ENCODE measurements at regions not wholly inside any gene's neighbourhood (a gene's known extent, or its start where the extent isn't known, plus 50 kb on each side); places are given as distances from the start of the nearest gene placed in this dataset.

GRCh38 chr1:168782559-168783116 lies 53.6 kb upstream of the DPT start:
- no peak for ATAC-seq (replicated peaks)
- DNase-seq = no peak
- peaks cover 0 to 12% of the 10 kb centered on the region in 2 donors for H3K27me3 Mint-ChIP-seq
- H3K4me3 Mint-ChIP-seq = no peak overlapping the region
- H3K36me3 Mint-ChIP-seq = no peaks in the 10 kb centered on the region
- H3K9me3 Mint-ChIP-seq = peaks cover 0 to 2% of the 10 kb centered on the region in 2 donors
- H3K27ac Mint-ChIP-seq = no peak overlapping the region
- no peaks in the 10 kb centered on the region for H3K4me1 Mint-ChIP-seq

GRCh38 chr1:168783458-168784210 lies 54.6 kb upstream of the DPT start:
- no peak for ATAC-seq (replicated peaks)
- Mint-ChIP-seq H3K27ac (no peak overlapping the region), H3K4me1 (no peaks in the 10 kb centered on the region), H3K36me3 (no peaks in the 10 kb centered on the region), H3K27me3 (peaks cover 0 to 12% of the 10 kb centered on the region in 2 donors), H3K9me3 (peaks cover 0 to 2% of the 10 kb centered on the region in 2 donors), H3K4me3 (no peak overlapping the region)
- DNase-seq = no peak

GRCh38 chr1:168786476-168787330 lies 57.7 kb upstream of the DPT start:
- no peak for ATAC-seq (replicated peaks)
- no peaks in the 10 kb centered on the region for H3K4me1 Mint-ChIP-seq
- no peak overlapping the region for H3K4me3 Mint-ChIP-seq

GRCh38 chr1:168788258-168788657 lies 59.3 kb upstream of the DPT start:
- H3K36me3 Mint-ChIP-seq = no peaks in the 10 kb centered on the region
- H3K27ac Mint-ChIP-seq = no peak overlapping the region
- no peaks in the 10 kb centered on the region for H3K27me3 Mint-ChIP-seq
- no peak overlapping the region for H3K4me3 Mint-ChIP-seq
- no peaks in the 10 kb centered on the region for H3K9me3 Mint-ChIP-seq
- no peaks in the 10 kb centered on the region for H3K4me1 Mint-ChIP-seq
- DNase-seq = no peak
- no peak for ATAC-seq (replicated peaks)

More at GRCh38 chr1:168786476-168787330, 57.7 kb upstream of the DPT start:
- no peak overlapping the region for H3K27ac Mint-ChIP-seq
- H3K27me3 Mint-ChIP-seq = peaks cover 0 to 4% of the 10 kb centered on the region in 2 donors
- H3K9me3 Mint-ChIP-seq = no peaks in the 10 kb centered on the region
- H3K36me3 Mint-ChIP-seq = no peaks in the 10 kb centered on the region
- DNase-seq = no peak

GRCh38 chr1:168789501-168789900 lies 60.5 kb upstream of the DPT start:
- H3K27me3 Mint-ChIP-seq = no peaks in the 10 kb centered on the region
- ATAC-seq (replicated peaks) (no peak), DNase-seq (no peak)
- H3K36me3 Mint-ChIP-seq = no peaks in the 10 kb centered on the region
- H3K27ac Mint-ChIP-seq = no peak overlapping the region
- H3K9me3 Mint-ChIP-seq = no peaks in the 10 kb centered on the region
- H3K4me3 Mint-ChIP-seq = no peak overlapping the region
- H3K4me1 Mint-ChIP-seq = no peaks in the 10 kb centered on the region

- no peaks in the 10 kb centered on the region for H3K4me1 Mint-ChIP-seq
- ATAC-seq (replicated peaks) (no peak), DNase-seq (no peak)
- no peaks in the 10 kb centered on the region for H3K36me3 Mint-ChIP-seq
- no peak overlapping the region for H3K4me3 Mint-ChIP-seq
- no peaks in the 10 kb centered on the region for H3K27me3 Mint-ChIP-seq
- H3K27ac Mint-ChIP-seq = no peak overlapping the region
- no peaks in the 10 kb centered on the region for H3K9me3 Mint-ChIP-seq
These were observed 63.1 kb upstream of the DPT start for GRCh38 chr1:168792142-168792541.

GRCh38 chr1:168792592-168793125 lies 63.7 kb upstream of the DPT start:
- H3K9me3 Mint-ChIP-seq = no peaks in the 10 kb centered on the region
- H3K4me3 Mint-ChIP-seq = no peak overlapping the region
- no peaks in the 10 kb centered on the region for H3K27me3 Mint-ChIP-seq
- no peaks in the 10 kb centered on the region for H3K36me3 Mint-ChIP-seq
- no peaks in the 10 kb centered on the region for H3K4me1 Mint-ChIP-seq
- no peak overlapping the region for H3K27ac Mint-ChIP-seq
- DNase-seq (no peak), ATAC-seq (replicated peaks) (no peak)

- Mint-ChIP-seq H3K4me3 (no peak overlapping the region), H3K4me1 (no peaks in the 10 kb centered on the region), H3K27me3 (no peaks in the 10 kb centered on the region), H3K9me3 (no peaks in the 10 kb centered on the region), H3K27ac (no peak overlapping the region), H3K36me3 (no peaks in the 10 kb centered on the region)
- no peak for ATAC-seq (replicated peaks)
- no peak for DNase-seq
These were observed 65.1 kb upstream of the DPT start for GRCh38 chr1:168794057-168794456.

GRCh38 chr1:168795681-168796080 lies 66.7 kb upstream of the DPT start:
- H3K36me3 Mint-ChIP-seq = no peaks in the 10 kb centered on the region
- H3K4me3 Mint-ChIP-seq = no peak overlapping the region
- H3K27ac Mint-ChIP-seq = no peak overlapping the region
- peaks cover 0 to 3% of the 10 kb centered on the region in 2 donors for H3K27me3 Mint-ChIP-seq
- no peaks in the 10 kb centered on the region for H3K4me1 Mint-ChIP-seq
- DNase-seq (no peak), ATAC-seq (replicated peaks) (no peak)
- H3K9me3 Mint-ChIP-seq = no peaks in the 10 kb centered on the region

GRCh38 chr1:168799927-168800605 lies 71.1 kb upstream of the DPT start:
- H3K9me3 Mint-ChIP-seq = no peaks in the 10 kb centered on the region
- no peak overlapping the region for H3K27ac Mint-ChIP-seq
- DNase-seq (no peak), ATAC-seq (replicated peaks) (no peak)
- no peaks in the 10 kb centered on the region for H3K36me3 Mint-ChIP-seq
- peaks cover 0 to 3% of the 10 kb centered on the region in 2 donors for H3K27me3 Mint-ChIP-seq
- H3K4me1 Mint-ChIP-seq = no peaks in the 10 kb centered on the region
- no peak overlapping the region for H3K4me3 Mint-ChIP-seq

GRCh38 chr1:168801032-168801745 lies 72.2 kb upstream of the DPT start:
- Mint-ChIP-seq H3K36me3 (no peaks in the 10 kb centered on the region), H3K9me3 (no peaks in the 10 kb centered on the region), H3K27me3 (peaks cover 0 to 4% of the 10 kb centered on the region in 2 donors), H3K4me3 (no peak overlapping the region), H3K27ac (no peak overlapping the region), H3K4me1 (no peaks in the 10 kb centered on the region)
- DNase-seq (no peak), ATAC-seq (replicated peaks) (no peak)

GRCh38 chr1:168803806-168804510 lies 75.0 kb upstream of the DPT start:
- no peaks in the 10 kb centered on the region for H3K36me3 Mint-ChIP-seq
- no peaks in the 10 kb centered on the region for H3K9me3 Mint-ChIP-seq
- H3K27ac Mint-ChIP-seq = no peak overlapping the region
- no peak overlapping the region for H3K4me3 Mint-ChIP-seq
- no peak for ATAC-seq (replicated peaks)
- DNase-seq = no peak
- H3K27me3 Mint-ChIP-seq = peaks cover 10 to 18% of the 10 kb centered on the region in 2 donors
- no peaks in the 10 kb centered on the region for H3K4me1 Mint-ChIP-seq

- no peak for ATAC-seq (replicated peaks)
- Mint-ChIP-seq H3K27ac (no peak overlapping the region), H3K27me3 (peaks cover 6 to 20% of the 10 kb centered on the region in 2 donors), H3K9me3 (no peaks in the 10 kb centered on the region), H3K4me1 (no peaks in the 10 kb centered on the region), H3K36me3 (no peaks in the 10 kb centered on the region), H3K4me3 (no peak overlapping the region)
- no peak for DNase-seq
These were observed 77.9 kb upstream of the DPT start for GRCh38 chr1:168806952-168807351.

Data from stimulated activated naive B cell treated with anti-CD40 and anti-IgM and Interleukin-4, amounts not matched to agents 10 μg/mL and 1 μg/mL and 100 μg/mL, for 72 hours (primary cell).